H1 (cell line): ENCODE measurements at regions not wholly inside any gene's neighbourhood (a gene's known extent, or its start where the extent isn't known, plus 50 kb on each side); places are given as distances from the start of the nearest gene placed in this dataset.

Experiments used
- CTCF ChIA-PET: fragments of 300-600 bp; sonication (Branson Sonifier 250); formaldehyde crosslinking; loops from one replicate; lab custom pipeline; 2021; ENCODE audit not compliant: partially characterized antibody; lab: Charles Lee
- POLR2A ChIA-PET: fragments of 300-600 bp; sonication (Branson Sonifier 250); formaldehyde crosslinking; loops from one replicate; lab custom pipeline; 2021; ENCODE audit warnings: inconsistent platforms; ENCODE audit not compliant: partially characterized antibody; lab: Charles Lee
- DNase-seq, 2 experiments: peaks; one replicate each; pipeline versions ENCODE4 v3.0.0 to v3.0.0-alpha.2; 2010 to 2022; ENCODE audit warnings: low spot score in 2 of 2, low read depth in 1 of 2, mixed read lengths in 1 of 2
- FAIRE-seq: peaks from 2 replicates; lab custom pipeline; 2011; peaks lifted over from hg19 to GRCh38; lab: Jason Lieb, UNC
- H2AFZ ChIP-seq: 2 replicates; pipeline ENCODE4 v1.8.1; 2012; ENCODE audit warnings: low read length, inconsistent platforms
- H2AK5ac ChIP-seq: 2 replicates; pipeline ENCODE4 v1.6.1; 2013; ENCODE audit warnings: low read depth, low read length
- H2BK120ac ChIP-seq: replicated peaks from 2 replicates; pipeline ENCODE3; 2013; ENCODE audit warnings: low read depth, low read length, inconsistent platforms
- H2BK12ac ChIP-seq: 2 replicates; pipeline ENCODE4 v1.6.1; 2013; ENCODE audit warnings: low read depth, low read length
- H2BK15ac ChIP-seq: 2 replicates; pipeline ENCODE4 v1.6.1; 2013; ENCODE audit warnings: low read length
- H2BK20ac ChIP-seq: 2 replicates; pipeline ENCODE4 v1.6.1; 2013; ENCODE audit warnings: low read length
- H2BK5ac ChIP-seq: 2 replicates; pipeline ENCODE4 v1.6.1; 2013; ENCODE audit warnings: low read depth, low read length
- H3K14ac ChIP-seq: 2 replicates; pipeline ENCODE4 v1.6.1; 2013; ENCODE audit warnings: inconsistent platforms; ENCODE audit not compliant: insufficient read length
- H3K18ac ChIP-seq: 2 replicates; pipeline ENCODE4 v1.6.1; 2013; ENCODE audit warnings: low read length; ENCODE audit errors: extremely low read depth
- H3K23ac ChIP-seq: 2 replicates; pipeline ENCODE4 v1.6.1; 2013; ENCODE audit warnings: inconsistent platforms; ENCODE audit not compliant: insufficient read length
- H3K23me2 ChIP-seq: 2 replicates; pipeline ENCODE4 v1.6.1; 2013; ENCODE audit warnings: low read depth, low read length
- H3K27ac ChIP-seq: 2 replicates; pipeline ENCODE4 v1.6.1; 2011; ENCODE audit warnings: low read depth, low read length, inconsistent platforms
- H3K27me3 ChIP-seq, 4 experiments: replicated peaks in 1 of 4; 1 replicate in 1 of 4; 2 replicates in 3 of 4; pipeline versions ENCODE4 v1.6.1 to v1.8.1; 2011 to 2013; ENCODE audit warnings: low read length in 3 of 4, mild to moderate bottlenecking in 3 of 4, inconsistent platforms in 2 of 4, mixed read lengths in 2 of 4, moderate library complexity in 1 of 4; ENCODE audit not compliant: control insufficient read depth in 3 of 4, insufficient read depth in 3 of 4; ENCODE audit errors: extremely low read depth in 1 of 4
- H3K36me3 ChIP-seq, 4 experiments: 2 replicates each; pipeline versions ENCODE4 v1.6.1 to v1.8.1; 2011 to 2013; ENCODE audit warnings: mild to moderate bottlenecking in 4 of 4, low read length in 3 of 4, moderate library complexity in 2 of 4, control low read depth in 1 of 4, inconsistent platforms in 1 of 4; ENCODE audit not compliant: insufficient read depth in 4 of 4, control insufficient read depth in 2 of 4
- H3K4ac ChIP-seq: replicated peaks from 2 replicates; pipeline ENCODE3; 2013; ENCODE audit warnings: low read length, low read depth, mixed read lengths, inconsistent platforms; ENCODE audit not compliant: insufficient read length
- H3K4me1 ChIP-seq, 4 experiments: replicated peaks in 1 of 4; 1 replicate in 1 of 4; 2 replicates in 3 of 4; pipeline versions ENCODE4 v1.6.1 to v1.8.1; 2011 to 2013; ENCODE audit warnings: low read length in 3 of 4, inconsistent platforms in 2 of 4, mixed read lengths in 1 of 4; ENCODE audit not compliant: insufficient read depth in 4 of 4, control insufficient read depth in 3 of 4
- H3K4me2 ChIP-seq, 2 experiments: 2 replicates each; pipeline versions ENCODE4 v1.6.1 to v1.8.1; 2011 to 2013; ENCODE audit warnings: low read depth in 2 of 2, low read length in 2 of 2, control low read depth in 1 of 2, inconsistent platforms in 1 of 2, mild to moderate bottlenecking in 1 of 2; ENCODE audit not compliant: insufficient read depth in 1 of 2
- H3K4me3 ChIP-seq, 4 experiments: fragments of 200-600, 300-600 bp in 1 of 4; sonication (generic), shearing (Covaris generic), sonication (Bioruptor Twin) in 1 of 4; 2 replicates each; pipeline versions ENCODE4 v1.5.1 to v1.8.1; 2011 to 2016; ENCODE audit warnings: low read length in 4 of 4, low read depth in 3 of 4, control low read depth in 2 of 4, inconsistent platforms in 2 of 4, mild to moderate bottlenecking in 2 of 4, mixed read lengths in 1 of 4, moderate library complexity in 1 of 4; ENCODE audit not compliant: insufficient read depth in 2 of 4; ENCODE audit errors: extremely low read depth in 1 of 4
- H3K56ac ChIP-seq: replicated peaks from 2 replicates; pipeline ENCODE3; 2013; ENCODE audit warnings: low read depth, mild to moderate bottlenecking, mixed read lengths, low read length, inconsistent platforms; ENCODE audit not compliant: insufficient read length
- H3K79me1 ChIP-seq: 2 replicates; pipeline ENCODE4 v1.6.1; 2013; ENCODE audit warnings: low read depth, low read length, control low read depth
- H3K79me2 ChIP-seq, 2 experiments: 2 replicates each; pipeline versions ENCODE4 v1.6.1 to v1.8.1; 2012 to 2013; ENCODE audit warnings: low read length in 2 of 2, mild to moderate bottlenecking in 2 of 2, inconsistent platforms in 1 of 2; ENCODE audit not compliant: insufficient read depth in 2 of 2, control insufficient read depth in 1 of 2
- H3K9ac ChIP-seq, 4 experiments: replicated peaks in 1 of 4; 1 replicate in 1 of 4; 2 replicates in 3 of 4; pipeline versions ENCODE4 v1.6.1 to v1.8.1; 2011 to 2013; ENCODE audit warnings: low read depth in 3 of 4, low read length in 3 of 4, control low read depth in 2 of 4, mild to moderate bottlenecking in 2 of 4, moderate library complexity in 2 of 4, inconsistent platforms in 1 of 4; ENCODE audit errors: extremely low read depth in 1 of 4
- H3K9me3 ChIP-seq, 2 experiments: 2 replicates each; pipeline versions ENCODE4 v1.6.1 to v1.8.1; 2012 to 2013; ENCODE audit warnings: mild to moderate bottlenecking in 2 of 2, moderate library complexity in 2 of 2, control low read depth in 1 of 2, inconsistent platforms in 1 of 2, low read depth in 1 of 2, low read length in 1 of 2, mixed read lengths in 1 of 2; ENCODE audit not compliant: insufficient read depth in 2 of 2
- H4K20me1 ChIP-seq, 2 experiments: replicated peaks in 1 of 2; 2 replicates each; pipeline versions ENCODE3 to v1.8.1; 2011 to 2013; ENCODE audit warnings: inconsistent platforms in 2 of 2, low read length in 2 of 2, mild to moderate bottlenecking in 1 of 2; ENCODE audit not compliant: insufficient read depth in 2 of 2, control insufficient read depth in 1 of 2
- H4K5ac ChIP-seq: 2 replicates; pipeline ENCODE4 v1.6.1; 2013; ENCODE audit warnings: low read length, low read depth, mixed read lengths, inconsistent platforms; ENCODE audit not compliant: insufficient read length
- H4K8ac ChIP-seq: 2 replicates; pipeline ENCODE4 v1.8.0; 2013; ENCODE audit warnings: mild to moderate bottlenecking, moderate library complexity, low read length, inconsistent platforms; ENCODE audit not compliant: insufficient read depth; ENCODE audit errors: extremely low read depth
- H4K91ac ChIP-seq: replicated peaks from 2 replicates; pipeline ENCODE3; 2013; ENCODE audit warnings: low read length, mixed read lengths, inconsistent platforms; ENCODE audit not compliant: insufficient read length
- ATF3 ChIP-seq: IDR thresholded peaks from 2 replicates; pipeline ENCODE4 v1.6.1; 2011; ENCODE audit warnings: low read depth, mild to moderate bottlenecking, low read length; ENCODE audit not compliant: insufficient read depth
- BCL11A ChIP-seq, 2 experiments: IDR thresholded peaks; one replicate each; pipeline ENCODE4 v1.6.1; 2011; ENCODE audit warnings: low read depth in 2 of 2, low read length in 2 of 2, mild to moderate bottlenecking in 2 of 2
- CBX8 ChIP-seq: fragments of 300-800, 300-1000 bp; sonication (generic); IDR thresholded peaks from 2 replicates; pipeline ENCODE4 v1.7.1; 2016; ENCODE audit warnings: low read depth, low read length, borderline replicate concordance
- CEBPB ChIP-seq: IDR thresholded peaks from 2 replicates; pipeline ENCODE4 v1.6.1; 2012; ENCODE audit warnings: low read depth, low read length
- E2F6 ChIP-seq: IDR thresholded peaks from 2 replicates; pipeline ENCODE4 v1.6.1; 2012; ENCODE audit warnings: inconsistent platforms
- EZH2 ChIP-seq: fragments of 200-600 bp; sonication (generic); IDR thresholded peaks from 2 replicates; pipeline ENCODE4 v1.7.1; 2012; ENCODE audit warnings: low read depth, mild to moderate bottlenecking, moderate library complexity, low read length, inconsistent platforms; ENCODE audit not compliant: severe bottlenecking
- JUN ChIP-seq: IDR thresholded peaks from 2 replicates; pipeline ENCODE4 v1.6.1; 2011; ENCODE audit warnings: low read depth, mild to moderate bottlenecking, improper control_type of control experiment, low read length
- MAX ChIP-seq: IDR thresholded peaks from 2 replicates; pipeline ENCODE4 v1.6.1; 2012; ENCODE audit warnings: inconsistent platforms
- NANOG ChIP-seq: IDR thresholded peaks from 2 replicates; pipeline ENCODE4 v1.6.1; 2011; ENCODE audit warnings: low read length, low read depth, mild to moderate bottlenecking, inconsistent platforms; ENCODE audit not compliant: insufficient read depth, poor library complexity, severe bottlenecking
- RFX5 ChIP-seq: IDR thresholded peaks from 2 replicates; pipeline ENCODE4 v1.6.1; 2011; ENCODE audit warnings: low read depth, low read length, improper control_type of control experiment, borderline replicate concordance
- SIN3A ChIP-seq, 2 experiments: IDR thresholded peaks in 1 of 2; conservative IDR thresholded peaks in 1 of 2; 2 replicates each; pipeline ENCODE4 v1.6.1; 2011 to 2012; ENCODE audit warnings: low read length in 2 of 2, improper control_type of control experiment in 1 of 2, low read depth in 1 of 2, mild to moderate bottlenecking in 1 of 2
- SP2 ChIP-seq: IDR thresholded peaks from 2 replicates; pipeline ENCODE4 v1.6.1; 2012; ENCODE audit warnings: mild to moderate bottlenecking, low read length, inconsistent platforms
- SRF ChIP-seq: IDR thresholded peaks from 2 replicates; pipeline ENCODE4 v1.6.1; 2011; ENCODE audit warnings: mild to moderate bottlenecking, low read depth, low read length, moderate library complexity
- WGBS, 2 experiments: shearing (Covaris generic) in 1 of 2; methylation state at CpG; one replicate each; pipeline versions ENCODE4 v1.1.6 to v1.1.7; 2013 to 2015; ENCODE audit warnings: low lambda C conversion rate in 2 of 2, mixed read lengths in 2 of 2, inconsistent platforms in 1 of 2, low coverage in 1 of 2, missing lambda C conversion rate in 1 of 2; ENCODE audit not compliant: insufficient replicate concordance in 2 of 2, insufficient coverage in 1 of 2, insufficient read length in 1 of 2; ENCODE audit errors: extremely low coverage in 1 of 2, missing lambda C conversion rate in 1 of 2; 5-methylcytosine and 5-hydroxymethylcytosine counted together

GRCh38 chr9:13332571-13332970, 53.1 kb upstream of the MPDZ start:
- ChIA-PET CTCF (interaction anchor here (2.1 kb wide), 1 partner anchor 19 kb away, joined by 9 read pairs; no protein-coding TSS in a partner anchor), POLR2A (no interaction called here)
- no peak overlapping the region for H3K27ac ChIP-seq
- H3K27me3 ChIP-seq: no peaks in the 10 kb centered on the region
- H4K91ac ChIP-seq: no peak overlapping the region
- no peaks in the 10 kb centered on the region for H3K79me1 ChIP-seq
- no peaks in the 10 kb centered on the region for H3K4me1 ChIP-seq
- no peak overlapping the region for H3K23ac ChIP-seq
- H4K8ac ChIP-seq: no peak overlapping the region
- H2BK20ac ChIP-seq: no peak overlapping the region
- H2BK120ac ChIP-seq: no peak overlapping the region
- H3K4me3 ChIP-seq: no peak overlapping the region
- no peaks in the 10 kb centered on the region for H3K23me2 ChIP-seq
- no peak overlapping the region for H3K9ac ChIP-seq
- no peak overlapping the region for H3K18ac ChIP-seq
- H3K79me2 ChIP-seq: no peaks in the 10 kb centered on the region
- no peak for DNase-seq
- no peak overlapping the region for H3K56ac ChIP-seq
- TF ChIP-seq RFX5 (no peak), SRF (no peak), E2F6 (no peak), SIN3A (conservative IDR thresholded peaks at IDR 0.05 in 1 of 2, IDR thresholded peaks at IDR 0.05 in 1 of 2; ENCODE audit: low read depth in 1 of 2, low read length in 2 of 2) (no peak), CEBPB (no peak), JUN (no peak), BCL11A (IDR thresholded peaks at IDR 0.05; ENCODE audit: low read depth in 2 of 2, low read length in 2 of 2) (no peak), NANOG (no peak), EZH2 (no peak), ATF3 (no peak), CBX8 (no peak), SP2 (no peak), MAX (no peak)
- H3K36me3 ChIP-seq: no peaks in the 10 kb centered on the region
- H3K9me3 ChIP-seq: no peaks in the 10 kb centered on the region
- no peak overlapping the region for H2AK5ac ChIP-seq
- H2AFZ ChIP-seq: no peak overlapping the region
- no peak overlapping the region for H4K5ac ChIP-seq
- no peak for FAIRE-seq
- no peak overlapping the region for H3K4ac ChIP-seq
- H3K4me2 ChIP-seq: no peak overlapping the region
- no peak overlapping the region for H2BK15ac ChIP-seq
- H2BK5ac ChIP-seq: no peak overlapping the region
- no peak overlapping the region for H3K14ac ChIP-seq
- 95% methylated on average over 2 of the region's 2 CpGs; no CpG with 5 or more reads in 1 of the 2 experiments for WGBS, 2 experiments
- no peak overlapping the region for H2BK12ac ChIP-seq
- no peaks in the 10 kb centered on the region for H4K20me1 ChIP-seq
